Smooth muscle cell (in vitro differentiated cells): ENCODE measurements at regions not wholly inside any gene's neighbourhood (a gene's known extent, or its start where the extent isn't known, plus 50 kb on each side); places are given as distances from the start of the nearest gene placed in this dataset.
"Not testable (repeated sequence)": the region's sequence is repeated elsewhere in the genome, so short reads cannot be mapped to it uniquely, and the experiment has no call there.

Experiments
- DNase-seq: peaks from one replicate; lab custom pipeline; 2025; ENCODE audit not compliant: unreplicated experiment; lab: John Stamatoyannopoulos, UW
- H2AFZ ChIP-seq: fragments of 200-600 bp; sonication (generic); 2 replicates; pipeline ENCODE4 v1.6.0; 2016; ENCODE audit warnings: antibody characterized with exemption, low read depth, mild to moderate bottlenecking
- H3F3A ChIP-seq: fragments of 200-600 bp; sonication (generic); 2 replicates; pipeline ENCODE4 v1.6.0; 2017; ENCODE audit warnings: antibody characterized with exemption, low read depth
- H3K27ac ChIP-seq: fragments of 200-600 bp; sonication (generic); 2 replicates; pipeline ENCODE4 v1.5.1; 2016; ENCODE audit warnings: low read depth, mild to moderate bottlenecking
- H3K27me3 ChIP-seq: fragments of 200-600 bp; sonication (generic); 2 replicates; pipeline ENCODE4 v1.6.1; 2016; ENCODE audit warnings: low read depth, mild to moderate bottlenecking
- H3K36me3 ChIP-seq: fragments of 200-600 bp; sonication (generic); 2 replicates; pipeline ENCODE4 v1.5.1; 2016; ENCODE audit warnings: low read depth
- H3K4me1 ChIP-seq: fragments of 200-600 bp; sonication (generic); 2 replicates; pipeline ENCODE4 v1.5.1; 2016; ENCODE audit warnings: low read depth
- H3K4me2 ChIP-seq: fragments of 200-600 bp; sonication (generic); 2 replicates; pipeline ENCODE4 v1.6.0; 2016; ENCODE audit warnings: mild to moderate bottlenecking
- H3K4me3 ChIP-seq: fragments of 200-600 bp; sonication (generic); 2 replicates; pipeline ENCODE4 v1.5.1; 2016; ENCODE audit warnings: mild to moderate bottlenecking
- H3K79me2 ChIP-seq: fragments of 200-600 bp; sonication (generic); 2 replicates; pipeline ENCODE4 v1.6.0; 2016; ENCODE audit warnings: low read depth, mild to moderate bottlenecking
- H3K9ac ChIP-seq: fragments of 200-600 bp; sonication (generic); 2 replicates; pipeline ENCODE4 v1.6.0; 2016; ENCODE audit warnings: low read depth
- H3K9me3 ChIP-seq: fragments of 200-600 bp; sonication (generic); replicated peaks from 2 replicates; pipeline ENCODE4 v1.5.1; 2016; ENCODE audit warnings: low read depth
- H4K20me1 ChIP-seq: fragments of 200-600 bp; sonication (generic); 2 replicates; pipeline ENCODE4 v1.6.0; 2016; ENCODE audit warnings: low read depth
- CTCF ChIP-seq: fragments of 200-600 bp; sonication (generic); IDR thresholded peaks from 2 replicates; pipeline ENCODE4 v1.5.1; 2017; ENCODE audit warnings: borderline replicate concordance, mild to moderate bottlenecking, antibody characterized with exemption; ENCODE audit not compliant: insufficient read depth, poor library complexity, severe bottlenecking
- WGBS: methylation state at CpG from one replicate; pipeline ENCODE4 v1.1.7; 2016; ENCODE audit warnings: low lambda C conversion rate; 5-methylcytosine and 5-hydroxymethylcytosine counted together

GRCh38 chr20:17822039-17822438 lies 122.3 kb downstream of the BANF2 start:
- Histone ChIP-seq H3F3A (no peaks in the 10 kb centered on the region), H3K79me2 (no peaks in the 10 kb centered on the region), H3K27me3 (no peaks in the 10 kb centered on the region), H4K20me1 (no peaks in the 10 kb centered on the region), H3K9me3 (no peaks in the 10 kb centered on the region), H2AFZ (no peak overlapping the region), H3K36me3 (no peaks in the 10 kb centered on the region), H3K4me1 (no peaks in the 10 kb centered on the region), H3K27ac (no peak overlapping the region), H3K4me3 (no peak overlapping the region), H3K9ac (no peak overlapping the region), H3K4me2 (no peak overlapping the region)
- 70% methylated on average over 5 of the region's 5 CpGs for WGBS
- TF ChIP-seq CTCF: no peak
- DNase-seq: no peak

GRCh38 chr20:17821606-17822005 lies 121.8 kb downstream of the BANF2 start:
- H2AFZ ChIP-seq: not testable (repeated sequence)

GRCh38 chr20:17819395-17820093 lies 119.8 kb downstream of the BANF2 start:
- no peaks in the 10 kb centered on the region for H4K20me1 ChIP-seq
- H3K79me2 ChIP-seq: no peaks in the 10 kb centered on the region
- H3K4me1 ChIP-seq: no peaks in the 10 kb centered on the region
- 100% methylated on average over 2 of the region's 2 CpGs for WGBS
- no peaks in the 10 kb centered on the region for H3F3A ChIP-seq
- H3K4me3 ChIP-seq: no peak overlapping the region
- H3K4me2 ChIP-seq: no peak overlapping the region
- no peak overlapping the region for H3K27ac ChIP-seq
- H2AFZ ChIP-seq: no peak overlapping the region
- no peaks in the 10 kb centered on the region for H3K36me3 ChIP-seq
- H3K9me3 ChIP-seq: no peaks in the 10 kb centered on the region
- DNase-seq: no peak
- no peak overlapping the region for H3K9ac ChIP-seq
- no peak for TF ChIP-seq CTCF
- no peaks in the 10 kb centered on the region for H3K27me3 ChIP-seq

More at GRCh38 chr20:17821606-17822005, 121.8 kb downstream of the BANF2 start:
- H3K9me3 ChIP-seq, H3K79me2 ChIP-seq, H3K4me3 ChIP-seq, H3K4me2 ChIP-seq, H4K20me1 ChIP-seq, DNase-seq, H3K27me3 ChIP-seq, H3K9ac ChIP-seq, H3K4me1 ChIP-seq, H3K27ac ChIP-seq, H3K36me3 ChIP-seq, H3F3A ChIP-seq: not testable (repeated sequence)
- 90% methylated on average over 3 of the region's 3 CpGs for WGBS

GRCh38 chr20:17818187-17818586 lies 118.4 kb downstream of the BANF2 start:
- no peaks in the 10 kb centered on the region for H3K27me3 ChIP-seq
- no peak overlapping the region for H2AFZ ChIP-seq
- H3K36me3 ChIP-seq: no peaks in the 10 kb centered on the region
- no peaks in the 10 kb centered on the region for H4K20me1 ChIP-seq
- H3K9me3 ChIP-seq: no peaks in the 10 kb centered on the region
- no peak overlapping the region for H3K27ac ChIP-seq
- H3K79me2 ChIP-seq: no peaks in the 10 kb centered on the region
- no peak overlapping the region for H3K4me3 ChIP-seq
- 95% methylated on average over 7 of the region's 7 CpGs for WGBS
- no peaks in the 10 kb centered on the region for H3K4me1 ChIP-seq
- H3K9ac ChIP-seq: no peak overlapping the region
- no peak for TF ChIP-seq CTCF
- DNase-seq: no peak
- no peaks in the 10 kb centered on the region for H3F3A ChIP-seq
- H3K4me2 ChIP-seq: no peak overlapping the region
